OCI-LY3 (cell line): ENCODE measurements at regions not wholly inside any gene's neighbourhood (a gene's known extent, or its start where the extent isn't known, plus 50 kb on each side); places are given as distances from the start of the nearest gene placed in this dataset.
"Not testable (repeated sequence)": the region's sequence is repeated elsewhere in the genome, so short reads cannot be mapped to it uniquely, and the experiment has no call there.

Experiments used
- H2AFZ ChIP-seq: fragments of 200-600, 300-600 bp; shearing (Covaris generic); 2 replicates; pipeline ENCODE4 v1.6.0; 2014; ENCODE audit warnings: antibody characterized with exemption, low read depth, low read length
- H3K27ac ChIP-seq: fragments of 200-600, 300-600 bp; sonication (generic); 2 replicates; pipeline ENCODE4 v1.5.1; 2014; ENCODE audit warnings: mild to moderate bottlenecking, low read length, moderate library complexity, mixed read lengths
- H3K27me3 ChIP-seq: fragments of 200-600, 300-600 bp; sonication (generic); 2 replicates; pipeline ENCODE4 v1.6.1; 2014; ENCODE audit warnings: low read depth, low read length, mixed read lengths
- H3K36me3 ChIP-seq: fragments of 200-600, 300-600 bp; sonication (generic); replicated peaks from 2 replicates; pipeline ENCODE3; 2014; ENCODE audit warnings: low read depth, low read length, mixed read lengths
- H3K4me1 ChIP-seq: fragments of 300-600, 200-600 bp; sonication (generic); 2 replicates; pipeline ENCODE4 v1.6.1; 2014; ENCODE audit warnings: low read length, mixed read lengths
- H3K4me2 ChIP-seq: fragments of 200-600, 300-600 bp; sonication (generic); 2 replicates; pipeline ENCODE4 v1.6.1; 2014; ENCODE audit warnings: low read length, mixed read lengths
- H3K4me3 ChIP-seq: fragments of 300-600, 200-600 bp; sonication (generic); 2 replicates; pipeline ENCODE4 v1.5.1; 2014; ENCODE audit warnings: antibody characterized with exemption, mild to moderate bottlenecking, low read length, moderate library complexity
- H3K79me2 ChIP-seq: fragments of 300-600, 200-600 bp; shearing (Covaris generic); 2 replicates; pipeline ENCODE4 v1.6.1; 2014; ENCODE audit warnings: mild to moderate bottlenecking, low read length, mixed read lengths
- H3K9ac ChIP-seq: fragments of 300-600, 200-600 bp; shearing (Covaris generic); 2 replicates; pipeline ENCODE4 v1.6.0; 2014; ENCODE audit warnings: mild to moderate bottlenecking, low read length, moderate library complexity
- H3K9me3 ChIP-seq: fragments of 200-600, 300-600 bp; shearing (Covaris generic); 2 replicates; pipeline ENCODE4 v1.6.1; 2014; ENCODE audit warnings: low read length, mixed read lengths; ENCODE audit not compliant: insufficient read depth
- H4K20me1 ChIP-seq: fragments of 200-600, 300-600 bp; sonication (generic); 2 replicates; pipeline ENCODE4 v1.6.1; 2016; ENCODE audit warnings: low read length, mixed read lengths; ENCODE audit not compliant: insufficient read depth

DNA sequence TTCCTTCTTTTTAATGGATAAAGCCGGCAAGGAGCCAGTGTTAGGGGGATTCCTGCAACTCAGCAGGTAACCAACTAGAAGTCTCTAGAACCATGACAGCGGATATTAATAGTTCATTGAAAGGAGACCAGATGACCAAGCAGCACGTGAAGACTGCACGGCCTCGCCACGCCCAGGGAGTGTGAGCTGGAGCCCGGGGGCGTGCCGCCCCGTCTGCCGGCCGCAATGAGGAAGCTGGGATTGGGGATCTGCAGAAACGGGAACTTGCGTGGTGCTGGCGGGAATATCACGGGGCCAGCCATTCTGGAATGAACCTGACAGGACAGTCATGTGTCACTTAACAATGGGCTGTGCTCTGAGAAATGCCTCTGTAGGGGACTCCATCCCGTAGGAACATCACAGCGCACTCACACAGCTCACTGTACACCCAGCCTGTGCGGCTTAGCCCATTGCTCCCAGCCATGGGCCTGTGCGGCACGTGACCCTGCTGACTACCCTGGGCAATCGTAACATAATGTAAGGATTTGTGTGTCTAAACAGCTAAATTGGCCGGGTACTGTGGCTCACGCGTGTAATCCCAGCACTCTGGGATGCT, 4092.8 kb upstream of the TPTE start:
- not testable (repeated sequence) for H3K27ac ChIP-seq, H3K4me2 ChIP-seq, H3K36me3 ChIP-seq, H3K4me3 ChIP-seq, H3K9ac ChIP-seq, H3K4me1 ChIP-seq, H3K79me2 ChIP-seq, H4K20me1 ChIP-seq, H3K9me3 ChIP-seq, H3K27me3 ChIP-seq, H2AFZ ChIP-seq

- not testable (repeated sequence) for H3K4me3 ChIP-seq, H3K27me3 ChIP-seq, H3K36me3 ChIP-seq, H2AFZ ChIP-seq, H3K27ac ChIP-seq, H3K4me1 ChIP-seq, H3K4me2 ChIP-seq, H3K9ac ChIP-seq, H3K79me2 ChIP-seq, H4K20me1 ChIP-seq, H3K9me3 ChIP-seq
These were observed 4091.5 kb upstream of the TPTE start for GRCh38 chr21:6429924-6430323.

- H3K27ac ChIP-seq, H3K4me3 ChIP-seq, H3K36me3 ChIP-seq, H3K9me3 ChIP-seq, H3K79me2 ChIP-seq, H3K9ac ChIP-seq, H3K4me2 ChIP-seq, H3K4me1 ChIP-seq, H4K20me1 ChIP-seq, H2AFZ ChIP-seq, H3K27me3 ChIP-seq: not testable (repeated sequence)
These were observed 4088.2 kb upstream of the TPTE start for GRCh38 chr21:6433149-6433548.

- H3K4me3 ChIP-seq, H3K36me3 ChIP-seq, H4K20me1 ChIP-seq, H3K4me2 ChIP-seq, H2AFZ ChIP-seq, H3K79me2 ChIP-seq, H3K9ac ChIP-seq, H3K9me3 ChIP-seq, H3K4me1 ChIP-seq, H3K27me3 ChIP-seq, H3K27ac ChIP-seq: not testable (repeated sequence)
These were observed 4085.2 kb upstream of the TPTE start for GRCh38 chr21:6436205-6436604.

GRCh38 chr21:6436971-6437833, 4084.2 kb upstream of the TPTE start:
- H3K4me3 ChIP-seq, H3K27ac ChIP-seq, H3K9me3 ChIP-seq, H2AFZ ChIP-seq, H3K4me2 ChIP-seq, H3K36me3 ChIP-seq, H3K79me2 ChIP-seq, H3K9ac ChIP-seq, H3K27me3 ChIP-seq, H3K4me1 ChIP-seq, H4K20me1 ChIP-seq: not testable (repeated sequence)

DNA sequence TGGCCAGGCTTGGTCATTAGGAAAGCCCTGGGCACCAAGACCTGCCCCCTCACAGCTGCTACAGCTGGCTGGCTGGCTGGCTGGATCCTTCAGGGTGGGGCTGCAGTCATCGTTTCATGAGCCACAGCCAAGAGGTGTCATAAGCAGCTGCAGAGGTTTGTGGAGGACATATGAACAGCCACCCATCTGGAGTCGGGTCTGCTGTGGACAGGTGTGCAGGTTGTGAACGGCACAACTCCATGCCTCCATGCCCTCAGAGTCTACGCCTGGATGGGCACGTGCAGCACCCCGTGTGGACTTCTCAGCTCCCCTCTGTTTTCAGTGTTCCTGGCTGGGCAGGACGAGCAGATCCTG, 4083.6 kb upstream of the TPTE start:
- H3K36me3 ChIP-seq = not testable (repeated sequence)

DNA sequence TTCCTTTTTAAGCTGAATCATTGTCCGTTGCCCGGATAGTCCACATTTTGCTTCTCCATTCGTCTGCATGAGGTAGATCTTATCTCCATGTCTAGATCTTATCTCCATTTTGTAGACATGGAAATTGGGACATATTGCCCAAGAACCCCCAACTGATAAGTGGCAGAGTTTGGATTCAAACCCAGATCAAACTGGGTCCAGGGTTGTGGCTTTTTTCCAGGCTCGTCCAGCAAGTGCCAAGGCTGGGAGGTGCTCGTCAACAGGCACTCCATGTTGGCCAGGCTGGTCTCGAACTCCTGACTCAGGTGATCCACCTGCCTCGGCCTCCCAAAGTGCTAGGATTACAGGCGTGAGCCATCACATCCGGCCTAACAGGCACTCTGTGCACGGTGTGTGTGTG, 4082.3 kb upstream of the TPTE start:
- H2AFZ ChIP-seq, H3K27ac ChIP-seq, H3K27me3 ChIP-seq, H3K4me1 ChIP-seq, H4K20me1 ChIP-seq, H3K9me3 ChIP-seq, H3K36me3 ChIP-seq, H3K79me2 ChIP-seq, H3K4me2 ChIP-seq, H3K4me3 ChIP-seq, H3K9ac ChIP-seq: not testable (repeated sequence)

More for the DNA sequence above, 4083.6 kb upstream of the TPTE start:
- H2AFZ ChIP-seq, H3K27ac ChIP-seq, H3K9me3 ChIP-seq, H3K4me3 ChIP-seq, H3K79me2 ChIP-seq, H3K9ac ChIP-seq, H3K27me3 ChIP-seq, H3K4me2 ChIP-seq, H3K4me1 ChIP-seq, H4K20me1 ChIP-seq: not testable (repeated sequence)

DNA sequence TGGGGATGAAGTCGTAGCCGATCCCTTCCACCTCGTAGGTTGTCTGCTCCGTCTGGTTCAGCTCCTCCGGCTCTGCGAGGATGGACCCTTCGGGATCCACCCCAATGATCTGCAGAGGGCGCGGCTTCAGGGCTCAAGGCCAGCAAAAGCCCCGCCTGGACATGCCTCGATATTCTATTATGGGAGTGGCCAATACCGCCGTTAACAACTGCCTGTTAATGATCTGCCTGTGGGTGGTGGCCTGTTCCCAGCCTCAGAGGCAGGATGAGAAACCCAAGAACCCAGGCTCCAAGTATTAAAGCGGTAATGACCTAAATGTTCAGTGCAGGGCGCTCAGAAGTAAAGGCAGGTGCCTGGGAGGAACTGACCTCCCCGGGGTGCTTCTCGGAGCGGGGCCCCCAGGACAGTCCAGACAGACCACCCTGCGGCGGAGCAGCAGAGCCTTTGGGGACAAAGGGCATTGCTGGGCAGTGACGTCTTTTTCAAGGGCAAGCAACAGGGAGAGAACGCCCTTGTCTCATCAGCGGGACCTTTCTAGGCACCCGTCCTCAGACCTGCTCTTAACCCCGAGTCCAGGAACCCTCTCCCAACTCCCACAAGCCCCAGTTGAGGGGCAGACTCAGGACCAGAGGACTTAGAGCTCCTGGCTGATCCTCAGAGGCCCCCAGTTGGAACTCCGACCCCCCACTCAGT, 4066.6 kb upstream of the TPTE start:
- not testable (repeated sequence) for H3K4me1 ChIP-seq, H3K9me3 ChIP-seq, H2AFZ ChIP-seq, H3K4me3 ChIP-seq, H3K79me2 ChIP-seq, H3K27me3 ChIP-seq, H3K27ac ChIP-seq, H3K36me3 ChIP-seq, H3K9ac ChIP-seq, H3K4me2 ChIP-seq, H4K20me1 ChIP-seq

- H2AFZ ChIP-seq, H3K79me2 ChIP-seq, H3K9me3 ChIP-seq: not testable (repeated sequence)
These were observed 4065.2 kb upstream of the TPTE start for GRCh38 chr21:6456011-6456661.

More at GRCh38 chr21:6456011-6456661, 4065.2 kb upstream of the TPTE start:
- not testable (repeated sequence) for H3K4me3 ChIP-seq, H3K27ac ChIP-seq, H3K27me3 ChIP-seq, H4K20me1 ChIP-seq, H3K9ac ChIP-seq, H3K4me2 ChIP-seq, H3K4me1 ChIP-seq, H3K36me3 ChIP-seq
